SKM-1 treated with dmso at 0.1 percent for 144 hours (cell line): ENCODE measurements at regions not wholly inside any gene's neighbourhood (a gene's known extent, or its start where the extent isn't known, plus 50 kb on each side); places are given as distances from the start of the nearest gene placed in this dataset.
"Not testable (repeated sequence)": the region's sequence is repeated elsewhere in the genome, so short reads cannot be mapped to it uniquely, and the experiment has no call there.

Experiments
- DNase-seq: peaks from one replicate; lab custom pipeline; 2025; ENCODE audit not compliant: unreplicated experiment; lab: John Stamatoyannopoulos, UW

GRCh38 chr6:9347608-9348007 is 912.3 kb upstream of the SLC35B3 start:
- DNase-seq, result no peak

GRCh38 chr6:9346923-9347322 is 911.6 kb upstream of the SLC35B3 start:
- DNase-seq, result no peak

- DNase-seq, result no peak
Measured at GRCh38 chr6:9335431-9335830, 900.1 kb upstream of the SLC35B3 start.

- no peak for DNase-seq
Measured at GRCh38 chr6:9334979-9335378, 899.6 kb upstream of the SLC35B3 start.

GRCh38 chr6:9332241-9332780 is 897.0 kb upstream of the SLC35B3 start:
- DNase-seq, result no peak

GRCh38 chr6:9316831-9317230 is 881.5 kb upstream of the SLC35B3 start:
- no peak for DNase-seq

GRCh38 chr6:9315966-9316650 is 880.8 kb upstream of the SLC35B3 start:
- no peak for DNase-seq

GRCh38 chr6:9308284-9308683 is 872.9 kb upstream of the SLC35B3 start:
- no peak for DNase-seq

GRCh38 chr6:9307786-9308185 is 872.4 kb upstream of the SLC35B3 start:
- DNase-seq, result no peak

- DNase-seq, result no peak
Measured at GRCh38 chr6:9307187-9307586, 871.8 kb upstream of the SLC35B3 start.

GRCh38 chr6:9295644-9296043 is 860.3 kb upstream of the SLC35B3 start:
- no peak for DNase-seq

- no peak for DNase-seq
Measured at GRCh38 chr6:9292975-9293374, 857.6 kb upstream of the SLC35B3 start.

- DNase-seq, result not testable (repeated sequence)
Measured at GRCh38 chr6:9290342-9290741, 855.0 kb upstream of the SLC35B3 start.

- DNase-seq, result no peak
Measured at GRCh38 chr6:9272671-9273070, 837.3 kb upstream of the SLC35B3 start.

GRCh38 chr6:9266741-9267140 is 831.4 kb upstream of the SLC35B3 start:
- DNase-seq, result no peak

GRCh38 chr6:9257215-9257614 is 821.9 kb upstream of the SLC35B3 start:
- DNase-seq, result no peak

- DNase-seq, result no peak
Measured at GRCh38 chr6:9254251-9254650, 818.9 kb upstream of the SLC35B3 start.

- DNase-seq, result no peak
Measured at GRCh38 chr6:9252799-9253198, 817.5 kb upstream of the SLC35B3 start.

GRCh38 chr6:9250852-9251251 is 815.5 kb upstream of the SLC35B3 start:
- no peak for DNase-seq

- no peak for DNase-seq
Measured at GRCh38 chr6:9248133-9248532, 812.8 kb upstream of the SLC35B3 start.

- no peak for DNase-seq
Measured at GRCh38 chr6:9240861-9241260, 805.5 kb upstream of the SLC35B3 start.

GRCh38 chr6:9236443-9236842 is 801.1 kb upstream of the SLC35B3 start:
- DNase-seq, result no peak

- no peak for DNase-seq
Measured at GRCh38 chr6:9233686-9234085, 798.3 kb upstream of the SLC35B3 start.
